T-helper 1 cell treated with Interleukin-12 subunit alpha and Interleukin-12 subunit beta and Interleukin-4 antibody, amounts not matched to agents 30 ng/mL and 1 ng/mL, for 36 hours (primary cell): ENCODE measurements at regions not wholly inside any gene's neighbourhood (a gene's known extent, or its start where the extent isn't known, plus 50 kb on each side); places are given as distances from the start of the nearest gene placed in this dataset.

Experiments used
- intact Hi-C: fragments of 100-400 bp; cut with micrococcal nuclease; formaldehyde crosslinking; loops from one replicate; pipeline ENCODE4 v1.15.1; 2024

DNA sequence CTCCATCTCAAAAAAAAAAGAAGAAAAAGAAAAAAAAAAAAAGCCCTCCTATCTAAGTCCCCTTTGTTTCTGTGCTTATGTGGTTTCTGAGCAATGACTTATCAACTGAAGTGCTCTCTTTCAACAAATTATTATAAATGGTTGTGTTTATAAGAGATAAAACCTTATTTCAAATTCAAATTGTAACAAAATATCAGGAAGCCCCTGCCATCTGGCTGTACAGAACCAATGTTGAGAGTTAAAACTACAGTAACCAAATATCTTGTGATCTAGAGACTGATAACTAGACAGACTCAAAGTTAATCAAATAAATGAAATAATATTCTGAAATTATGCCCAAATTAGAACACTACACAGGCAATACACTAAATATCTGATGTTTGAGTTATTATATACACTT lies 143.0 kb upstream of the CPNE8 start:
- intact Hi-C loops, result no loop called here

- intact Hi-C loops, result no loop called here
These were observed 142.3 kb upstream of the CPNE8 start for GRCh38 chr12:39047539-39048262.

- intact Hi-C loops, result no loop called here
These were observed 139.4 kb upstream of the CPNE8 start for GRCh38 chr12:39044754-39045153.

- intact Hi-C loops, result no loop called here
These were observed 138.0 kb upstream of the CPNE8 start for GRCh38 chr12:39043424-39043822.

DNA sequence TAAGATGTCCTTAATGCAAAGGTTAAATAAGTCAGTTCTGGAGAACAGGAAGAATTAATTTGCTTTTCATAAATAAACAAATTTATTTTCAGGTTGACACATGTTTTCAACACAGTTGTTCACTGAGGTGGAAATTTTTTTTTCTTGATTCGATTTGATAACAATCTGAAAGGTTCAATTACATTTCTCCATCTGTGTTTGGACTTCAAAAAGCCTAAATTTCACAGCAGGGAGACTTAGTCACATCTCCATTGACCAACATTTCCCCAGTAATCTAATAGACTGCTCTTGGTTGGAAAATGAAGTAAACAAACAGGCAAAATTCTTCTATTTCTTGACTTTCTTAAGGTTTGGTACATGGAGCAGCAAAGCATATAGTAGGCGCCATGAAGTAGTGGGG lies 134.9 kb upstream of the CPNE8 start:
- intact Hi-C loops, result no loop called here

GRCh38 chr12:39037115-39037514 lies 131.7 kb upstream of the CPNE8 start:
- intact Hi-C loops, result no loop called here

GRCh38 chr12:39036105-39036504 lies 130.7 kb upstream of the CPNE8 start:
- intact Hi-C loops, result no loop called here

GRCh38 chr12:39033782-39034181 lies 128.4 kb upstream of the CPNE8 start:
- intact Hi-C loops, result no loop called here

DNA sequence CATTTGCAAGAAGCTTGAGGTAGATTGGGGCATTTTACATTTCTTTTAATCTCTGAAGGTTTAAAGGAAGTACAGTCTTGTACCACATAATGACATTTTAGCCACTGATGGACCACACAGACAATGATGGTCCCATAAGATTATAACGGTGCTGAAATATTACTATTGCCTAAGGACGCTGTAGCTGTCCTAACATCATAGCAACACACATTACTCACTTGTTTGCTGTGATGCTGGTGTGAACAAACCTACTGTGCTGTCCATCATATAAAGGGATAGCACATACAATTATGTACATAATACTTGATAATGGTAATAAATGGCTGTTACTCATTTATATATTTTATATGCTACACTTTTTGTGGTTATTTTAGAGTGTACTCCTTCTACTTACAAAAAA lies 127.1 kb upstream of the CPNE8 start:
- intact Hi-C loops, result no loop called here

DNA sequence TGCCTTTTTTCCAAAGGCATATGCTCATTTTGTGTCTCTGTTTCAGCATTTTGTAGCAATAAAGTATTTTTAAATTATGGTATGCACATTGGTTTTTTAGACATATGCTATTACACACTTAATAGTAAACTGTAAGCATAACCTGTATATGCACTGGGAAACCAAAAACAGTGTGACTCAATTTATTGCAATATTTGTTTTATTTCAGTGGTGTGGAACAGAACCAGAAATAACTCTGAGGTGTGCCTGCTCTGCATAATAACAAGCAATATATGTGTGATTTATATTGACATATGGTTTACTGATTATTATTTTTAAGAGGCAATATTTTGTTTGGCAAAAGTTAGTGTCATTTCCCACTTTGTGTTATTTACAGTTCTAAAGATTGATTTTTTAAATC lies 126.6 kb upstream of the CPNE8 start:
- intact Hi-C loops, result no loop called here

GRCh38 chr12:39028382-39028781 lies 123.0 kb upstream of the CPNE8 start:
- intact Hi-C loops, result no loop called here

DNA sequence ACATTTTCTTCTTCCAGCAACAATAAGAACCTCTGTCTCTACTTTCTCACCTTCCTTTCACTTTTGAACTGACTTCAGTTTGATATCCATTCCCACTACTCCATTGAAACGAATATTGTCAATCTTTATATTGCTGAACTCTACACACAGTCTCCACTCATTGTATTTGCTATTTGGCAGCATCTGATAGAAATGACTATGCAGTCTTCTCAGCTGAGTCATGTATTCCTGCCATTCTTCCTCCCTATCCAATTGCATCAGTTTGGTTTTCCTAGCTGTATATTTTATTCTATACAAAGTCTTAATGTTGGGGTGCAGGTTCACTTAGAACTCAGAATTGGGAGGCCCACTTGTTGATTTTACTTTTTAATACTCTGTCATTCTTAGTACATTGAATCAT lies 107.5 kb upstream of the CPNE8 start:
- intact Hi-C loops, result no loop called here

DNA sequence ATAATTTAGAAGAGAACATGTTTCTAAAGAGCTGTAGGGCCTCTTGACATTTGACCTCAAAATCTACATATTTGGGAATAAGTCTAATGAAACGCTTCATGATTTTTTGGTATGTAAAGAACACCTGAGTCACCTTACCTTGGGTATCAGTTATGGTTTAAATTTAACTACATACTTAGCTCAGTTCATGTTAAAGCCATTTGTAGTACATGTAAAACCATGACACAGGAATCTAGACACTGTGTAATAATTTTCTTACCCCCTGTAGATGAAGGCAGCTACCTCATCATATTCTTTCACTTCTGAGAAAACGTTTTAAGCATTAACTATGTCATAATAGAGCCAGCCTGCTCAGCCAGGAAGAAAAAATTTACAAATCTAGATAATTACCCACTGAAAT lies 105.8 kb upstream of the CPNE8 start:
- intact Hi-C loops, result no loop called here

DNA sequence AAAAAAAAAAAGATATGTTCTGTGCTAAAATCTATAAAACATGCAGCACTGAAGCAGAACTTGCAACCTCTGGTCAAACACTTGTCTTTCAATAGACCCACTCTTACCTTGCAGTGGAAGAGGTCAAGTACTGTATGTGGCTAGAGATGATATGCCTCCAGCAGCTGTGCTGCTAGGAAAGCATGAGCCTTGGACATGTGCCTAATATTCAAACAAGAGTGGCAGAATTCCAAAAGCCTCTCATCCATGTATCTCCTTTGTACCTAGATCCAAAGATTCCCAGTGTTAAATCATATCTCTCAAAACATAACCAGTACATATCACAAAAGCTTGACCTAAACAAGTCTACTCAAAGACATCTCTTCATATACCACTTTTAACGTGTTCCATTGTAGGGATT lies 105.0 kb upstream of the CPNE8 start:
- intact Hi-C loops, result no loop called here

- intact Hi-C loops, result no loop called here
These were observed 102.2 kb upstream of the CPNE8 start for GRCh38 chr12:39007619-39008018.

- intact Hi-C loops, result no loop called here
These were observed 100.9 kb upstream of the CPNE8 start for GRCh38 chr12:39006286-39006685.

- intact Hi-C loops, result no loop called here
These were observed 100.3 kb upstream of the CPNE8 start for GRCh38 chr12:39005671-39006070.

DNA sequence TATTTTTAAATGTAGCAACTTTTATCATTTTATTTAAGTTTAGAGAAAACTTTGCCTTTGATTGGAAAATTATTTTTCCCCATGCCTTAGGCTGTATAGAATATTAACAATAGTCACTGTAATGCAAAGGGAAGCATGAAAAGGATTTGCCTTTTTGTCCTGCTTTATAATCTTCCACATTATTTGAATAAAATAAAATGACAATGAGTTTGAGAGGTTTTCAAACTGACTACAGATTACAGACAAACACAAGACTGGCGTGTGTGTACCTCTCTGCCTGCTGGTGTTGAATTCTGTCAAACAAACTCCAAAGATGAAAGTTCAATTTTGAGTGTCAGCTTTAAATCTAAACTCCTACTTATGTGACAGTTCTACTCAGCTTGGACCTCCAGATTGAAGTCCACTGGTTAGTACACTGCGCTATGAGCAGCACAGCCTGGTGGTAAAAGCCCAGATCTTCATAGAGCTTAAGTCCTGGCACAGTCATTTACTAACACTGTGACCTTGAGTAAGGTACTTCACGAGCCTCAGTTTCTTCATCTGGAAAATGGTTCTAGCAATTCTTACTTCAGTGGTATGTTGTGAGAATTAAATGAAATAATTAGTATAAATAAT lies 98.3 kb upstream of the CPNE8 start:
- intact Hi-C loops, result no loop called here

GRCh38 chr12:39000370-39000769 lies 95.0 kb upstream of the CPNE8 start:
- intact Hi-C loops, result no loop called here

GRCh38 chr12:38998887-38999482 lies 93.6 kb upstream of the CPNE8 start:
- intact Hi-C loops, result no loop called here

- intact Hi-C loops, result no loop called here
These were observed 89.9 kb upstream of the CPNE8 start for GRCh38 chr12:38995249-38995648.

DNA sequence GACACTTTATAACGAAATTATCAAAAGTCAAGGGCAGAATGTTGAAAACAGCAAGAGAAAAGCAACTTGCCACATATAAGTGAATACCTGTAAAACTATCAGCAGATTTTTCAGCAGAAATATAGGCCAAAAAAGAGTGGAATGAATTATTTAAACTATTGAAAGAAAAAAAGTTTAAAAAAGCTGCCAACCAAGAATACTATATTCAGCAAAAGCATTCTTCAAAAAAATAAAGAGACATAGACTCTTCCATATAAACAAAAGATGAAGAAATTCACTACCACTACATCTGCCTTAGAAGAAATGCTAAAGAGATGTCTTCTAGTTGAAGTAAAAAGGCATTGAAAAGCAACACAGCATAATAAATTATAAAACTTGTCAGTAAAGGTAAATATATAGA lies 80.6 kb upstream of the CPNE8 start:
- intact Hi-C loops, result no loop called here

GRCh38 chr12:38984388-38984787 lies 79.0 kb upstream of the CPNE8 start:
- intact Hi-C loops, result no loop called here
